ENCODE measurements at regions not wholly inside any gene's neighbourhood (a gene's known extent, or its start where the extent isn't known, plus 50 kb on each side); places are given as distances from the start of the nearest gene placed in this dataset.

DNA sequence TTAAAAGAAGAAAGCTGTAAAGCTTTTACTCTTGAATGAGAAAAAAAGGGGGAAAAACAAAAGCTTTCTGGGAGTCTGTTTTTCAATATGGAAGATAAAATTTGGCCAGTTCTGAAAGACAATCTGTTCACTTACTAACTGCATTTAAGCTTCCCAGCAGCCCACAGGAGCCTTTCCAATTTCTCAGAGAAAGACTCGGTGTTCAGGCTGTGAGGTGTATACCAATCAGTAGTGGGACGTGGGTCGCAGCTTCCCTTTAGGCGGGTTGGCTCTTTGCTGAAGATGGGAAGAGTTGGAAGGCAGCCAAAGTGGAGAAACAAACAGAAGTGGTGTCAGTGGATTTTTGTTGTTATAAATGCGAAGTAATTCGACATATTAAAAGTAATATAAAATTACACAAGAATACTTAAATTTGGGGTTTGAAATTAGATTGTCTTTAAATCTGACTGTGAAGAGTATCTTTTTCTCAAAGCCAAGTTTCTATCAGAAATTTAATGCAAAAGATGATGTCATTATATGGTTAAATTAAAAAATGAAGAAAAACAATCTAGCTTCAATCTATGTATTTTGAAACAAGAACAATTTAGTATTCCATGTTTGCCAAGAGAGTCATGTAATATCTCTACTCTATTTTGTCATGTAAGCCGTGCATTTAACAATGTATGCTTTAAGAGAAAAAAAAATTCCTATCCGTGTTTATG lies 590.2 kb upstream of the ATXN7L3B start:
- TF ChIP-seq CTCF (IDR thresholded peaks at IDR 0.05; ENCODE audit: low read length) (no peak), EZH2 (optimal IDR thresholded peaks at IDR 0.05; ENCODE audit: low read depth, low read length) (no peak), EZH2phosphoT487 (IDR thresholded peaks at IDR 0.05; ENCODE audit: low read length) (no peak)

All from MM.1S (cell line).